GM12872 (cell line): ENCODE measurements at regions not wholly inside any gene's neighbourhood (a gene's known extent, or its start where the extent isn't known, plus 50 kb on each side); places are given as distances from the start of the nearest gene placed in this dataset.

Source experiments
- TF ChIP-seq, protein P1 (sequence below): IDR thresholded peaks from 3 replicates; pipeline ENCODE4 v1.5.1; 2011; ENCODE audit warnings: low read depth, mild to moderate bottlenecking, low read length, moderate library complexity; ENCODE audit not compliant: insufficient read depth

DNA sequence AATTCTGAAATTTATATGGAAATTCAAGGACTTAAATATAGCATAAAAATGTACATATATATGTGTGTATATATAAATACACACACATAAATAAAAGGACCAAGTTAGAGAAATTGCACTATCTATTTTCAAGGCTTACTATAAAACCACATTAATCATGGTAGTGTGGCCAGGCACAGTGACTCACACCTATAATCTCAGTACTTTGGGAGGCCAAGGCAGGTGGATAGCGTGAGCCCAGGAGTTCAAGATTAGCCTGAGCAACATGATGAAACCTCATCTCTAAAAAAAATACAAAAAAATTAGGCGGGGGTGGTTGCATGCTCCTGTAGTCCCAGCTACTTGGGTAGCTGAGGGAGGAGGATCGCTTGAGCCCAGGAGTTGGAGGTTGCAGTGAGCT is 171.4 kb upstream of the GORAB start:
- TF ChIP-seq, protein P1, sequence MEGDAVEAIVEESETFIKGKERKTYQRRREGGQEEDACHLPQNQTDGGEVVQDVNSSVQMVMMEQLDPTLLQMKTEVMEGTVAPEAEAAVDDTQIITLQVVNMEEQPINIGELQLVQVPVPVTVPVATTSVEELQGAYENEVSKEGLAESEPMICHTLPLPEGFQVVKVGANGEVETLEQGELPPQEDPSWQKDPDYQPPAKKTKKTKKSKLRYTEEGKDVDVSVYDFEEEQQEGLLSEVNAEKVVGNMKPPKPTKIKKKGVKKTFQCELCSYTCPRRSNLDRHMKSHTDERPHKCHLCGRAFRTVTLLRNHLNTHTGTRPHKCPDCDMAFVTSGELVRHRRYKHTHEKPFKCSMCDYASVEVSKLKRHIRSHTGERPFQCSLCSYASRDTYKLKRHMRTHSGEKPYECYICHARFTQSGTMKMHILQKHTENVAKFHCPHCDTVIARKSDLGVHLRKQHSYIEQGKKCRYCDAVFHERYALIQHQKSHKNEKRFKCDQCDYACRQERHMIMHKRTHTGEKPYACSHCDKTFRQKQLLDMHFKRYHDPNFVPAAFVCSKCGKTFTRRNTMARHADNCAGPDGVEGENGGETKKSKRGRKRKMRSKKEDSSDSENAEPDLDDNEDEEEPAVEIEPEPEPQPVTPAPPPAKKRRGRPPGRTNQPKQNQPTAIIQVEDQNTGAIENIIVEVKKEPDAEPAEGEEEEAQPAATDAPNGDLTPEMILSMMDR = no peak

DNA sequence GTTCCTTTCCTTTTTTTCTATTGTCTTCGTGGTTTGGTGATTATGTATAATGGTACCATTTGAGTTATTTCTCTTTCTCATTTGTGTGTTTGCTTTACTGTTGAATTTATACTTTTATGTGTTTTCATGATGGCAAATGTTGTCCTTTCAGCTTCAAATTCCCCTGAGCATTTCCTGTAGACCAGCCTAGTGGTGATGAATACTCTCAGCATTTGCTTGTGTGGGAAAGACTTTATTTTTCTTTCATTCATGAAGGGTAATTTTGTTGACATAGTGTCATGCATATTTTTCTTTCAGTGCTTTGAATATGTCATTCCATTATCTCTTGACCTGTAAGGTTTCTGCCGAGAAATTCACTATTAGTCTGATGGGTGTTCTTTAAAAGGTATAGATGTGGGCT is 166.6 kb upstream of the GORAB start:
- TF ChIP-seq, protein P1 = no peak

DNA sequence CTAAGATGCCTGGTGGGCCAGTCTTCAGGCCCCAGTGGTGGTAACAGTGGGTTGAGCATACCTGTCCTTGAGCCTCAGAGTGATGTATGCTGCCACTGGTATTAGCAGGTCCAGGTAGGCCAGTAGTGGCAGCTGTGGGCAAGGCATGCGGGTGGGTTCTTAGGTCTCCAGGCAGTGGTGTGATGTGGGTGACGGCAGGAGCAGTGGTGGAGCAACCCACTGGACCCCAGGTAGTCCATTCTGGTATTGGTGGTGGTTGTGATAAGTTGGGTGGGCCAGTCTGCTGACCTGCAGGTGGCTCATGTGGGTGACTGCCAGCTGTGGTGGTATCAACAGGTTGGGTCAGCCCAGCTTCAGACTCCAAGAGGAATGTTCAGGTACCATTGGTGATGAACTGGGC is 165.0 kb upstream of the GORAB start:
- TF ChIP-seq, protein P1 = no peak

DNA sequence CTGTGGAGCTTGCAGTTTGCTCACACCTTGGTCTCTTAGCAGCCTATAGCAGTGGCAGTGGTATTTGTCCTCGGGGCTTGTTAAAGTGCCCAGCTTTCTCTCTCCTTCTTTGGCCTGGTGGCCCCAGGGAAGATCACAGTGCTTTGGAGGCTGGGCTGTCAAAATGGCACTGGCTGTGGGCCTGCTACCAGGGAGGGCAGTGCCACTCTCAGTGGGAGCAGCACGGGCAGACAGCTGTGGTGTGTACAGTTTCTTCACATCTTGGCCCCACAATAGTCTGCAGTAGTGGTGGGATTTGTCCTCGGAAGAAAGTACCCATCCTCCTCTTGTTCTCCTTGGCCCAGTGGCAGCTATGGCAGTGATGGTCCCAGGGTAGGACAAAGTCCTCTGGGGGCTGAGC is 164.4 kb upstream of the GORAB start:
- TF ChIP-seq, protein P1 = no peak

DNA sequence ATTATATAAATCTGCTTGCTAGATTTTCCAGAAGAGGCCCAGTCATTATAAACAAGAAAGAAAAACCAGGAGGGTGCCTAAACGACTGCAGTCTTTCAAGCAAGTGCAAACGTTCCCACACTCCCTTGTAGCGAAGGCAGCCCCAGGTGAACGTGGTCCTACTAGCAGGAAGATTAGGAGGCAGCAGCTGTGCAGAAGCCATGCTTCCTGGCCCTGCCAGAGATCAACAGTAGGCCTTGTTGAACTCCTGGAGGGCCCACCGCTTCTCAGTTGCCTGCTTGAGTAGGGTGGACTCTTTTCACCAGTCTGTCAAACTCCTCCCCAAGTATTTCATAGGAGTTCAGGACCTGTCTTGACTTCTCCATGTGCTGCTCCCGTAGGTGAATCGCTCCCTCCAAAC is 163.0 kb upstream of the GORAB start:
- TF ChIP-seq, protein P1 = no peak

DNA sequence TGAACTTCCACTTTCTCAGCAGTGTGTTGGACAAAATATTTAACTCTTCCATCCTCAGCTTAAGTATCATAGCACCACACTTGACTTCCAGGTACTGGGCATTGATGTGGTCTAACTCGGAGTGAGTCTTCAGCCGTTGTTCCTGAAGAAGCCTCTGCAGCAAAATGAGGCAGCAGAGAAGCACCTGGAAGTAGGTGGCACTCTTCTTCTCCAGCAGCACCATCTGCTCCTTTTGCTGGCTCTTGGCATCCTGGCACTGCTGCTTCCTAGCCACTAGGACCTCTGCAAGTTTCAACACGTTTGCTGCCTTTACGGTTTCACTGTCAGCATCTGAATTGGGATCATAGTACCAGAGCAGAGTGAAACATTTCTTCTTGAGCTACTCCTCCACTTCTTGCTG is 162.5 kb upstream of the GORAB start:
- TF ChIP-seq, protein P1 = no peak

DNA sequence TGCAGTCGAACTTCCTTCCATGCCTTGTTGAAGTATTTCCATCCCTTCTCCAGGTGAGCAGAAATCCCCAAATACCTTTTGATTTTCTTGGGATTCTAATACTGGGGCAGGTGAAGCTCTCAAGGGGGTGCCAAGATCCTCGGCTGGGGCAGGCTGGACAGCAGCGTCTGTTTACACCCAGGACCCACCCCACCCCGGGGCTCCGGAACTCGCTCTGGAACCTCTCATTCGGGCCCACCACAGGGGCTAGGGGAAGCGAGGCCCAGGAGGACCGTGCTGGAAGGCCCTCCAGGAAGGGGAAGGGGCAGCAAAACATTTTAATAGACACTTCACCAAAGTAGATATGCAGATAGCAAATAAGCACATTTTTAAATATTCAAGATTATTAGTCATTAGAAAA is 161.9 kb upstream of the GORAB start:
- TF ChIP-seq, protein P1 = no peak
